ENCODE measurements at regions not wholly inside any gene's neighbourhood (a gene's known extent, or its start where the extent isn't known, plus 50 kb on each side); places are given as distances from the start of the nearest gene placed in this dataset.

GRCh38 chr7:40965016-40965415, 737.9 kb downstream of the INHBA start:
- no peak for DNase-seq

GRCh38 chr7:40964610-40965009, 738.3 kb downstream of the INHBA start:
- DNase-seq: no peak

- no peak for DNase-seq
Observed at GRCh38 chr7:40959955-40960354, 742.9 kb downstream of the INHBA start.

GRCh38 chr7:40948239-40948638, 754.7 kb downstream of the INHBA start:
- no peak for DNase-seq

- no peak for DNase-seq
Observed at GRCh38 chr7:40947566-40947965, 755.3 kb downstream of the INHBA start.

DNA sequence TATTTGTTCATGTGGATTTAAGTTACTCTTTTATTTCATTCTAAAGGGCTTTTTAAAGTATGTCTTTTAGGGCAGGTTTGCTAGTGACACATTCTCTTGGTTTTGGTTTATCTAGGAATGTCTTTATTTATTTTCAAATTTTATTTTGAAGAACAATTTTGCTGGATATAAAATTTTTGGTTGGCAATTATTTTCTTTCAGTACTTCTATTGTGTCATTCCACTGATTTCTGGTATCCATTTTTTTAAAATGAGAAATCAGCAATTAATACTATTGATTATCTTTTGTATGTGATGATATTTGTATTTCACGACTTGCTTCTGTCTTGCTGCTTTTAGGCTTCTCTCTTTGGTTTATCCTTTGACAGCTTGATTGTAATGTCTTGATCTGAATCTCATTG, 756.3 kb downstream of the INHBA start:
- DNase-seq: no peak

- no peak for DNase-seq
Observed at GRCh38 chr7:40945788-40946187, 757.1 kb downstream of the INHBA start.

DNA sequence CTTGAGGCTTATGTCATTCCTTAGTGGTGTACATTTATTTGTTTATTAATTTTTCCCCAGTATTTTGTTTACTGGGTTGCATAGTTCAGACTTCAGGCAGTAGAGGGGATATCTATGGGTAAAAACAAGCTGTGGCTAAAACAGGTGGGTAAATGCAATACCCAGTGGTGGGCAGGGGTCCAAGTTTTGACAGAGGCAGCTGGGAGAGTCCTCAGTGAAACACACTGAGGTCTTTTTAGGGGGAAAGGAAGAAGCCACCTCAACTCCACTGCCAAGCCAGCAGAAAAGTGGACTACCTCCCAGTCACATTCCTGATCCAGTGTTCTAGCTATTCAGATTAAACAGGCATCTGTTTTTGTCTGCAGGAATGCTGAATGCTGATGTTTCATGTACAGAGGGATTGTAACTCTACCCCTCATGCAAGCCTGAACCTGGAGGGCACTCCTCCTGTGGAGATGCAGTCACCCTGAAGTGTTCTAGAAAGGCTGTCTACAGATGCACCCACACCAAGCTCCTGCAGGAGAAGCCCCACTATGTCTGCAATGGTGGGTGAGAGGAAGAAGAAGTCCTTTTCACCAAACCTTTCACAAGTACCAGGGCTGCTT, 757.8 kb downstream of the INHBA start:
- DNase-seq: no peak

GRCh38 chr7:40937879-40938278, 765.0 kb downstream of the INHBA start:
- no peak for DNase-seq

DNA sequence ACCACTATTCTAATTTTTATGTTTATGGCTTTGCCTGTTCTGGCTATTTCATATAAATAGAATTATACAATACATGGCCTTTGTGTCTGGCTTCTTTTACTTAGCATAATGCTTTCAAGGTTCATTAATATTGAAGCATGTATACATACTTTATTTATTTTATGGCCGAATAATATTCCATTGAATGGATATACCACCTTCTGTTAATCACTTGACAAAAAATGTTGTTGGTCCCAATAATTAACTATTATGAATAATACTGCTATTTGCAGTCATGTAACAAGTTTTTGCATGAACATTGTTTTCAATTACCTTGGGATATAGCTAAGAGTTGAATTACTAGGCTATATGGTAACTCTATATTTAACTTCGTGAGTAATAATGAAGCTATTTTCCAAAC, 767.5 kb downstream of the INHBA start:
- no peak for DNase-seq

DNA sequence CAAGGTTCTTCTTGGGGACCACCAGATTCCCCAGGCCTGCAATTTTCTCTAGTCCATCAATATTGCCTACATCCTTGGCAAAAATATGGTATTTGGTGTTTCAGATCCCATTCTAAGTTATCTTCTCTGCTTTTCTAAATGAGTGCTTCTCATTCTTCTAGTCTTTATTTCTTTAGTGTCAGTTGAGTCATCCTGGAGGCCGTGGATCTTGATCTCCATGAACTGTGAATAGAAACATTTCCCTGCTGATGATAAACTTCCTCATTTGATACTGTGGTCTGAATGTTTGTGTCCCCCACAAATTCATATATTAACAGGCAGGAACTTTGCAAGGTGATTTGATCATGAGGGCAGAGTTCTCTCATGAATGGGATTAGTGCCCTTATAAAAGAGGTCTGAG, 779.3 kb downstream of the INHBA start:
- no peak for DNase-seq

- no peak for DNase-seq
Observed at GRCh38 chr7:40922316-40922670, 780.6 kb downstream of the INHBA start.

DNA sequence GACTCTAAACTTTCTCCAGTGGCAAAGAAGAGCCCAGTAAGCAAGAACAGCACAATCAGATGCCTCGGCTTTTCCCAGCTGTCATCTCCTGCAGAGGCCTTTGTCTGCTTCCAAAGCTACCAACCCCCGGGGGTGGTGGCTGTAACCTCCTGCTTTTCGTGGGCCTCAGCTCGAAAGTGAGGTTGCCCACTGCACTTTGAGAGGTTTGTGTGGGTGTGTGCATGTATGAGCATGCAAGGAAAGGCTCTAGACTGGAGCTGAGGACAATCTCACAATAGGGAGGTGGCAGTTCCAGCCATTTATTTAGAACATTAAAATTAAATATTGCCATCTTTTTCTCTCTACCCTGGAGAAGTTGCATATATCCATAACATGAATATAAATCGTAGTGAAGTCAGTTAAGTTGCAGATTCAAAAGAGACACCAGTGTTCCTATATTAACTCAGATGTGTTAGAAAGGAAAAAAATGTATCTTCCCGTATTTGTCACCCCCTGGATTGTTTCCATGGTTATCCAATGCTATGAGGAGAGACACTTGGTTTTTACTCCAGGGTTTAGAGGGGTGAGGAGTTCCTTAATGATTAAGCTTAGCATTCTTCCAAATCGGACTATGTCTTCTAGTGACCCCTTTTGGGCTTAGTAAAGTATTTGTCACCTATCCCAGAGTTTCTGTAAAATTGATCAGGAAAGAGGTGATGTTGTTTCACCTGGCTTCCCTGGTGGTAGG, 781.1 kb downstream of the INHBA start:
- no peak for DNase-seq

GRCh38 chr7:40918701-40919271, 784.0 kb downstream of the SUGCT start:
- DNase-seq: no peak

- DNase-seq: no peak
Observed at GRCh38 chr7:40916813-40917212, 782.0 kb downstream of the SUGCT start.

GRCh38 chr7:40915071-40915470, 780.3 kb downstream of the SUGCT start:
- DNase-seq: no peak

All from NCI-H1048 (cell line).